ENCODE measurements at regions not wholly inside any gene's neighbourhood (a gene's known extent, or its start where the extent isn't known, plus 50 kb on each side); places are given as distances from the start of the nearest gene placed in this dataset.

GRCh38 chr15:69914040-69914439, 183.7 kb downstream of the TLE3 start:
- TF ChIP-seq CTCF (conservative IDR thresholded peaks at IDR 0.05) (no peak), EZH2 (IDR thresholded peaks at IDR 0.05; ENCODE audit: low read depth) (no peak)

Data from PC-9 (cell line).